SK-N-SH (cell line): ENCODE measurements at regions not wholly inside any gene's neighbourhood (a gene's known extent, or its start where the extent isn't known, plus 50 kb on each side); places are given as distances from the start of the nearest gene placed in this dataset.

Experiments used
- CHD2 ChIP-seq: fragments of 150-350 bp; IDR thresholded peaks from 2 replicates; pipeline ENCODE4 v1.6.1; 2018; ENCODE audit warnings: low read length; ENCODE audit not compliant: partially characterized antibody
- CTCF ChIP-seq: fragments of 200-600 bp; sonication (generic); IDR thresholded peaks from 2 replicates; pipeline ENCODE4 v1.6.1; 2017; ENCODE audit warnings: antibody characterized with exemption, mild to moderate bottlenecking, moderate library complexity
- EP300 ChIP-seq, 2 experiments: IDR thresholded peaks; 2 replicates each; pipeline versions ENCODE4 v1.4.0 to v1.6.1; 2012; ENCODE audit warnings: borderline replicate concordance in 1 of 2, low read depth in 1 of 2, low read length in 1 of 2
- FOXJ3 ChIP-seq: sonication (generic); formaldehyde crosslinking; IDR thresholded peaks from 2 replicates; pipeline ENCODE4 v1.5.1; 2020; ENCODE audit warnings: mild to moderate bottlenecking, missing genetic modification reagents
- MAX ChIP-seq: IDR thresholded peaks from 2 replicates; pipeline ENCODE4 v1.4.0; 2012; ENCODE audit warnings: low read depth
- POLR2AphosphoS5 ChIP-seq: IDR thresholded peaks from 2 replicates; pipeline ENCODE4 v1.6.1; 2012; ENCODE audit warnings: low read depth, low read length
- RAD21 ChIP-seq: IDR thresholded peaks from 2 replicates; pipeline ENCODE4 v1.6.1; 2012; ENCODE audit warnings: mild to moderate bottlenecking, low read length
- YY1 ChIP-seq: IDR thresholded peaks from 2 replicates; pipeline ENCODE4 v1.4.0; 2012; ENCODE audit warnings: low read depth, mild to moderate bottlenecking

- TF ChIP-seq RAD21 (no peak), CTCF (no peak), CHD2 (no peak), POLR2AphosphoS5 (no peak), MAX (no peak), YY1 (no peak), FOXJ3 (CRISPR knock-in tag) (no peak), EP300 (IDR thresholded peaks at IDR 0.05; ENCODE audit: borderline replicate concordance in 1 of 2, low read depth in 1 of 2, low read length in 1 of 2) (no peak)
Observed at GRCh38 chr19:27580906-27581305, 1632.0 kb downstream of the UQCRFS1 start.
